HG03521 (cell line): ENCODE measurements at regions not wholly inside any gene's neighbourhood (a gene's known extent, or its start where the extent isn't known, plus 50 kb on each side); places are given as distances from the start of the nearest gene placed in this dataset.
"Not testable (repeated sequence)": the region's sequence is repeated elsewhere in the genome, so short reads cannot be mapped to it uniquely, and the experiment has no call there.

Experiments used
- ATAC-seq: cut with Tn5 transposase; IDR thresholded peaks from one replicate; pipeline ENCODE4 v1.9.1; 2021; ENCODE audit warnings: mild to moderate bottlenecking, moderate library complexity; ENCODE audit not compliant: unreplicated experiment

- ATAC-seq = not testable (repeated sequence)
Observed at GRCh38 chr9:97182532-97182931, 124.9 kb upstream of the CCDC180 start.

GRCh38 chr9:97179616-97180015 lies 127.8 kb upstream of the CCDC180 start:
- no peak for ATAC-seq

GRCh38 chr9:97176206-97176605 lies 131.3 kb upstream of the CCDC180 start:
- ATAC-seq = no peak

- ATAC-seq = not testable (repeated sequence)
Observed at GRCh38 chr9:97168174-97168573, 129.2 kb upstream of the CTSV start.

- ATAC-seq = not testable (repeated sequence)
Observed at GRCh38 chr9:97166496-97167138, 127.7 kb upstream of the CTSV start.

- no peak for ATAC-seq
Observed at GRCh38 chr9:97160255-97160654, 121.3 kb upstream of the CTSV start.

GRCh38 chr9:97158722-97159121 lies 119.8 kb upstream of the CTSV start:
- ATAC-seq = not testable (repeated sequence)

GRCh38 chr9:97155441-97155840 lies 116.5 kb upstream of the CTSV start:
- ATAC-seq = not testable (repeated sequence)

GRCh38 chr9:97153967-97154366 lies 115.0 kb upstream of the CTSV start:
- ATAC-seq = no peak

- not testable (repeated sequence) for ATAC-seq
Observed at GRCh38 chr9:97153160-97153559, 114.2 kb upstream of the CTSV start.

- not testable (repeated sequence) for ATAC-seq
Observed at GRCh38 chr9:97150471-97150870, 111.5 kb upstream of the CTSV start.

GRCh38 chr9:97148428-97148827 lies 109.5 kb upstream of the CTSV start:
- ATAC-seq = not testable (repeated sequence)

GRCh38 chr9:97145680-97146079 lies 106.7 kb upstream of the CTSV start:
- not testable (repeated sequence) for ATAC-seq

- no peak for ATAC-seq
Observed at GRCh38 chr9:97140566-97140965, 101.6 kb upstream of the CTSV start.

GRCh38 chr9:97136421-97136820 lies 97.5 kb upstream of the CTSV start:
- no peak for ATAC-seq

- not testable (repeated sequence) for ATAC-seq
Observed at GRCh38 chr9:97133966-97134365, 95.0 kb upstream of the CTSV start.

- no peak for ATAC-seq
Observed at GRCh38 chr9:97132865-97133264, 93.9 kb upstream of the CTSV start.

- ATAC-seq = not testable (repeated sequence)
Observed at GRCh38 chr9:97130864-97131263, 91.9 kb upstream of the CTSV start.

- ATAC-seq = not testable (repeated sequence)
Observed at GRCh38 chr9:97130387-97130786, 91.4 kb upstream of the CTSV start.

GRCh38 chr9:97128919-97129318 lies 90.0 kb upstream of the CTSV start:
- no peak for ATAC-seq

- ATAC-seq = no peak
Observed at GRCh38 chr9:97124256-97124655, 85.3 kb upstream of the CTSV start.

GRCh38 chr9:97110696-97111095 lies 71.8 kb upstream of the CTSV start:
- no peak for ATAC-seq

- no peak for ATAC-seq
Observed at GRCh38 chr9:97109194-97109811, 70.4 kb upstream of the CTSV start.
